ENCODE measurements at regions not wholly inside any gene's neighbourhood (a gene's known extent, or its start where the extent isn't known, plus 50 kb on each side); places are given as distances from the start of the nearest gene placed in this dataset.

DNA sequence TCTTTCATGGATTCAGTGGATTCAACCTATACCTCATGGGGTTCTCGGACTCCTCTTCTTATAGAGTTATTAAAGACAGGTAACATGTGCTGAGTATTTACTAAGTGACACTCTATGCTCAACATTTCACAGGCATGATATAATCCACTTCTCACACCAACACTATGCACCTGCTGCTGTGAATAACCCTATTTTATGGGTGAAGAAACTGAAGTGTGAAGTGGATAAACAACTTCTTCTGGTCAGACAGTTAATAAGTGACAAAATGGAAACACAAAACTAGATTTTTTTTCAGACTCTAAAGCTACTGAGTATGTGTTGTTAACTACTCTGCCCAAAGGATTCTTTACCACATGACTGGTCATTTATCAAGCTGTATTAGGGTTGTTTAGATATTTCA is 403.5 kb downstream of the DIPK2A start:
- DNase-seq (ENCODE audit: low spot score) = no peak

DNA sequence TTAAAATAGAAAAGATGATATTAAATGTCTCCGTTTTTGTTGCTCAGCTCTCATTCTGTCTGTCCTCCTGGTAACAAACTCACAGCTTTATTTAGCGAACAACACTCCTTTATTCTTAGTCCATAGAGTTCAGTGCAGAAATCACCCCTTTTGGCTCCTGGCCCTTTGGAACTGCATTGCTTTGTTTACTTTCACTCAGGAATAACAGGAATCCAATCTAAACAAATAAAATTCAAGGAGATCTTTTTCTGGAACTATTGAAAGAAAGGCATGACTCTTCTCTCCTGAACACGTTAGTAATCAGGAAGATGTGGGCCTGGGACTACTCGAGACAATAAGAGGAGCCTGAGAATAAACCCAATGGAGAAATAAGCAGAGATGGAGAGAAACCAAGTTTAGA is 409.2 kb downstream of the DIPK2A start:
- DNase-seq (ENCODE audit: low spot score) = no peak

DNA sequence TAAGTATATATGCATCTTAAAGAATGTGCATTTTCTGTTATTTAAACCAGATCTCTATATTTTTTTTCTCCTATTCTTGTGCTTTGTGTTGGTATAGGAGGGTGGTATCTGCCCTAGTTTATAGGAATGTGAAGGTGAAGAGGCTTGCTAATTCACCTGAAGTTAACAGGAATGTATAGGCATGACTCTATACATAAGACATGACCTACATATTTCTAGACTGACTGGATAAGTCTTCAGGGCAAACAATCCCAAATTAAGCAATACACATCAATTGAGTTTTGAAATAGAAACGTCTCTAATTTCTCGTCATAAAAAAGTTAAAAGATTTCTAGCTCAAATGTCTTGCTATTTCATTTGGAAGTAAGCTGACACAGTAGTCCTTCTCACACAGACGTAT is 410.0 kb downstream of the DIPK2A start:
- no peak for DNase-seq (ENCODE audit: low spot score)

DNA sequence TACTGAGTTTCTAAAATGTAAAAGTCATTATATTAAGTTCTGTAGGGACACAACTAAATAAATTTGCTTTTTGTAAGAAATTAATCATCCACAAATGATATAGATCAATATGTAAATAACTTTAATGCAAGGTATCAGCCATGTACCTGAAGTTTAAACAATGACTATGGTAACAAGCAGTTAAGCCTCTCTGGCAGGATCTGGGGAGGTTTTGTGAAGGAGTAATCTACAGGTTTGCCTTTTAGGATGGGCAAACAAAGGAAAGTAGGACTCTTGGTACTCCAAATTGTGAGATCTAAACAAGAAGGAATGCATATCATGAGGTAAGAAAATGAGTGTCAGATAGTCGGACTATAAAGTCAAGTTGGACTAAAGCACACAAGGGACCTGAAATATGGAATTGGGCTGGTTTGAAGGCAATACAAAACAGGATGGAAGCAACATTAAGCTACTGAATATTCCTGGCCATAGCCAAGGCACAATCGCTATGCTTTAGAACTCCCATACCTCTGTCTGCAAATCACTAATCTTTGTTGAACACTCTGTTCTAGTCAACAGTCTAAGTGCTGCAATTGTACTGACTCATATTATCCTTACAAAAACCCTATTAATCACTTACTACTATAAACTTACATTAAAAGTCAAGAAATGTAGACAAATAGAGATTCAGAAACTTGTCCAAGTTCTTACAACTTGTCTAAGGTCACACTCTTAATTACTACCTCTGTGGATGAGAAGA is 412.8 kb downstream of the DIPK2A start:
- no peak for DNase-seq (ENCODE audit: low spot score)

DNA sequence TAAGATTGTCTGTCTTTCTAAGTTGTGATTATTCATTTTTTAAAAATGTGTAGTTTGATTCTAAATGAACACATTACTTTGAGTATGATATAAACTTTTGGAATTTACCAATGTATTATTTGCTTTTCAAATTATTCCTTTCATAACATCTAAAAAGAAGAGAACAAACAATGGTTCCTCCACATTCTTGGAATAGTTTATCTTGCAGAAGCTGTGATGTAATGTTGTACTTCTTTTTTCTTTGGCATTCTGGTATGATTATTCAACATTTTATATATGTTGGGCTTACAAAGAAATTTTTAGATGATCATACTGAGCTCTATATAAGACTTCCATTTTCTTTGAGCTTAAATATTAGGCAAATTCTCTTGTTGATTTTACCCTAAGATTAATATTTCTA is 419.2 kb downstream of the DIPK2A start:
- DNase-seq (ENCODE audit: low spot score) = no peak

DNA sequence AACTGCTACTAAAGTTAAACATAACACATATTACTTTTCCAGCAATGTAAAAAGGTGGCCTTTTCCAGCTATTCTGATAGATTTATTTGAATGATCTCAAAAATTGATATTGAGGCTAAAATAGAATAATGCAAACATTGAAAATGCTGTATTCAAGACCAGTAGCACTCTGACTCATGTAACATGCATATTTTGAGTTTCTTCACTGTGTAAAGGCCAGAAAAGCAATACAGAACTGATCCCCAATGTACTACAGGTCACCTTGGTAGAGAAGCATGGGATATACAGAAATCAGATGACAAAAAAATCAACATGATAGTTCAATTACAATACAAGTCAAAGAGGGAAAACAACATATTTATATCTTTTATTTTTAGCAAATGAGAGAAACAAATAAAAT is 419.6 kb downstream of the DIPK2A start:
- no peak for DNase-seq (ENCODE audit: low spot score)

DNA sequence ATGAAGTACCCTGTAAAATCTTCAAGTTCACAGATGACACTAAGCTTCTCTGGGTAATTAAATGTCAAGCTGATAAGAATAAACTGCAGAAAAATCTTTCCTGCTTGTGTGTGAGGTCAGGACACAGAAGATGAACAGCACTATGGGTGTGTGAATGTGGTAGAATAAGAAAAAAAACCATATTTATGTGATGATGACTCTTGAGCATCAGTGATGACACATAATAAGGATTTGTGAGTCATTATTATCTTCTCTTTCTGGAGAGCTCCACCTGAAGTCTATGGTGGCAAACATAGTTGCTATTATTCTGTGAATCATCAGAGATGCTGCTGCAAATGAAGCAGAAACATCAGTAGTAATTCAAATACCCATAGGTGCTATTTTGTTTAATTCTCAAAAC is 422.4 kb downstream of the DIPK2A start:
- DNase-seq (ENCODE audit: low spot score) = no peak

DNA sequence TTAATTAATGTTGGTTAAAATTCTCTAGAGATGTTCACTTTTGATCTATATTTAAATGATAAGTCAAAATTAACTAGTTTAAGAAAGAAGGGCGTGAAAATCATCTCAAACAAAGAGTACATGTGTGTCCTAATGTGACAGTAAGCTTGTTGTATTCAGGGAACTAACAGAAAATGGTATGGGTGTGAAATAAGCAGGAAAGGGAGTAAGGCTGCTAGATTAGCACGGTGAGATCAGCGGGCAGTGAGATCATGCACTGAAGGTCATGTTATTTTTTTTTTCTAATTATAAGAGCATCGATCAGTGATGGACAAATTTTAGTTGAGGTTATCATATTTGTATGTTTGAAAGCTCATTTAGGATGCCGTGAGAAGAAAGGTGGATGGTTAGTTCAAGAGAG is 430.8 kb downstream of the DIPK2A start:
- DNase-seq (ENCODE audit: low spot score) = no peak

DNA sequence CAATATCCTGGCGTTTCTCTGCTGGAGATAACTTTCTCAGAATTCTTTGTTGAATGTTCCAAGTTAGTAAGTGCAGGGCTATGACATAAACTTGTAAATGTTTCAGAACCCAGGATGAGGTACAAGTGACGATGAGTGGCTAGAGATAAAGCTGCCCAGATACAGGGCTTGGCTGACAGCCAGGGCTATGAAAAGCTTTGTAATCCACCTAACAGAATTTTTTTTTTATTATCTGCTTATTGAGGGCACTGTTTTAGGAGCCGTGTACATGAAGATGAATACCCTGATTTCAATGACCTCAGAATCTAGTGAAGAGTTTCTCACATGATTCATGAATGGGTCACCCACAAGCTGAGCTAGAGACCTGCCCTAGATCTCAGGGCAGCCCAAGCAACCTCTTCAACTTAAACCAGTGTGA is 431.4 kb downstream of the DIPK2A start:
- no peak for DNase-seq (ENCODE audit: low spot score)

DNA sequence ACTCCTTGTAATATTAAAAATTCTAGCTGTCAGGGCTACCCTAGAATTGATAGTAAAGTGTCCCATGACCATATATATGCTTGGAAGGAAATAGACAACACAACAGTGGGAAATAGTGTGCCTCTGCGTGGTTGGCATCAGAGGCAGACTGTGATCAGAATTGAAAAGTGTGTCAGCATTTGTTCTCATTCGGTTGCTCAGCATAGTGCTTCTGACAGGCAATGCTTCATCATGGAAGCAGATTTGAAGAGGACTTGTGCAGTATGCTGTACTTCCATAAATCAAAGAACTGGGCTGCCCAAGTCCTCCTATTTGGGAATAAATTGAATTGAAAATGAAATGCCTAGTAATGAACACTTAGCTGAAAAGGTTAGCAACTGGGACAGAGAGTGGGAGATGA is 435.7 kb downstream of the DIPK2A start:
- no peak for DNase-seq (ENCODE audit: low spot score)

DNA sequence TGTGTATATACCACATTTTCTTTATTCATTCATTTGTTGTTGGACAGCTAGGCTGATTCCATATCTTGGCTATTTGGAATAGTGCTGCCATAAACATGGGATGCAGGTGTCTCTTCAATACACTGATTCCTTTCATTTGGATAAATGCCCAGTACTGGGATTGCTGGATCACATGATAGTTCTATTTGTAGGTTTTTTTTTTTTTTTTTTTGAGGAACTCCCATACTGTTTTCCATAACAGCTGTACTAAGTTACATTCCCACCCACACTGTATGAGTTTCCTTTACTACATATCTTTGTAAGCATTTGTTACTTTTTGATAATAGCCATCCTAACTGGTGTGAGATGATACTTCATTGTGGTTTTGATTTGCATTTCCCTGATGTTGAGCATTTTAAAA is 437.7 kb downstream of the DIPK2A start:
- DNase-seq (ENCODE audit: low spot score) = no peak

DNA sequence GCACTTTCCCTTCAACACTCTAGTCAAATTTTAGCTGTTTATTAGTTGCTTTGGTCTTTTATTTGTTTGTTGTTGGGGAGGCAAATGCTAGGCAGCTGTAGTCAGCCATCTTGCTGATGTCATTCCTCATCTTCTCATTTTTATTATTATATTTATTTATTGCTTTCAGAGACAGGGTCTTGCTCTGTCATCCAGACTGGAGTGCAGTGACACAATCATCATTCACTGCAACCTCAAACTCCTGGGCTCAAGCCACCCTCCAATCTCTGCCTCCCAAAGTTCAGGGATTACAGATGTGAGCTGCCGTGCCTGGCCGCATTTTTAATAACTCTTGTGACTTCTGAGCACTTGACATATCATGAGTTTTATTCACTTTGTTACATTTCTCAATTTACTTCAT is 441.4 kb downstream of the DIPK2A start:
- no peak for DNase-seq (ENCODE audit: low spot score)

DNA sequence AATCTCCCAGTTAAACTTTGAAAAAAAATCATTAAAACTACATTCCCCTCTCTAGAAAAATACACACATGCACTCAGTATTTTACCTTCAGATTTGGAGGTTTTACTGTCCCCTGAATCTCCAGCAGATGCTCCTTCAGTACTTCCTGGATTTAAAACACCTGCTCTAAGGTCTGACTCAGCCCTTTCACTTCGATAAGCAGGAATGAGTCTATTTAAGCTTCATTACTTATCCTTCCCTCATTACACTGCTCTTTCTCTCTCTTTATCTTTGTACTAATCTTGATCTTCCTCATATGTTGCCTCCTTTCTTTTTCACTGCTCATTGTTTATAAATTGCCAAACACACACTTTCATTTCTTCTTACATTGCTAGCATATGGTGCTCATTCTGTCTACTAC is 443.9 kb downstream of the DIPK2A start:
- no peak for DNase-seq (ENCODE audit: low spot score)

DNA sequence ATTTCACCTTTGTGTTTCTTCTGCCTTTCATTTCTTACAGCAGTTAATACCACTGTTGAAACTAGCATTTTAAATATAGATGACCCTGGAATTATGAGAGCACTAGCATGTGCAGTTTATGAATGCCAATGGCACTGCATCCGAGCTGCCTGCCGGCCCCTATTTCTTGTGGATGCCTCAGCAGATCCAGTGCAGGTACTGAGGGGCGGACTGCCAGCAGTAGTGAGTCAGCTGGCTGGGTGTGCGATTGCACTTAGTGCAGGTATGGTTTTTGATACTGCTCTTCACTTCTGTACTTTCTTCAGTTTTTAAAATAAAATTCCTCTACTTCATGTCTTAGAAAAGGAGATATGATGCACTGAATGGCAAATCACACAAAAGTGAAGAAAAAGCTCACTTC is 453.0 kb downstream of the DIPK2A start:
- no peak for DNase-seq (ENCODE audit: low spot score)

DNA sequence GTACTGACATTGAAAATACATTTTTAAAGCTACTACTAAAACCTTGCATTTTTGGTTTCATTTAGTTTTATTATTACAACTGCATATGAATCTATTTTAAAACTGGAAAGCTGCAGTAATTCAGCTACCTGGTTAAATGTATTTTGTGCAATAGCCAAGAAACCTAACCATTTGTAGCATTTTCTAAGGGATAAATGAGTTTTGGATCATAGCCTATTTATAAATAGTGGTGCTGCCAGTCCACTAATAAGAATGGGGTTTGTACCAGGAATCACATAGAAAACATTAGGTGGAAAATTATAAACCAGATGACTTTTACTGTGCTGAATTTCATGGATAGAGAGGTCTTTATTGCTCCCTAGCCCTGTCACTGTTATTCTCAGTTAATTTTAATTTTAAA is 454.7 kb downstream of the DIPK2A start:
- no peak for DNase-seq (ENCODE audit: low spot score)

DNA sequence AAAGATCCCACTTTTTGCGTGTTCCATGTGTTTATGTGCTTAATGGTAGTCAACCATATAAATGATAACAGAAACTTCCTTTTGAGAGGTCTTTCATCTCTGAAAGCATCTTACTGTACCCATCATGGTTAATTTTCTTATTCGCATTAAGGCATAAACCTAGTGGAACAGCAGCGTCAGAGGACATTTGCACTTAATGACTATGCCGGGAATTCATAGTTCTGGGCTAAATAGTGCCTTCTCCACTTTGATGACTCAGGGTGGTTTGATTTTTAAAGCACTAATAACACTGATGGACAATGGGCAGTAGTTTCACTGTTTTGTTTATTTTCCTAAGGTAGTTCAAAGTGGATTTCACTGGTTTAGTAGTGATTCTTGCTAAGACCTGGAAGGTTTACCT is 455.3 kb downstream of the DIPK2A start:
- DNase-seq (ENCODE audit: low spot score) = no peak

DNA sequence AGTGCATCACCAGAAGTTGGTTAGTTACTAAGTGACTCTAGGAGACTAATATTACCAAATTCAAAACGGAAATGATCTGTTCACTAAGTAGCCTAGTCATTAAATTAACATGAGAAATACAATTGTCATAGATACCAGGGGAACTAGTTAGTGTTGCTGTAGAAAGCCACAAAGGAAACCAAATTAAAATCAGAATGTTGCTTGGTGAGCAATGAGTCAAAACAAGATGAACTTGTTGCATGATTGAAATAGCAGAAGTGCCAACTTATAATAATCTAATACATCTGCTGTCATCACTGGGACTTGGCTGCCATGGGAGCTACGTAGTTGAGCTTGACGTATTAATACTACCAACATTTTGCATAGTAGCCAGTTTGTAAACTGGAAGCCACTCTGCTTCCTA is 458.1 kb downstream of the DIPK2A start:
- no peak for DNase-seq (ENCODE audit: low spot score)

DNA sequence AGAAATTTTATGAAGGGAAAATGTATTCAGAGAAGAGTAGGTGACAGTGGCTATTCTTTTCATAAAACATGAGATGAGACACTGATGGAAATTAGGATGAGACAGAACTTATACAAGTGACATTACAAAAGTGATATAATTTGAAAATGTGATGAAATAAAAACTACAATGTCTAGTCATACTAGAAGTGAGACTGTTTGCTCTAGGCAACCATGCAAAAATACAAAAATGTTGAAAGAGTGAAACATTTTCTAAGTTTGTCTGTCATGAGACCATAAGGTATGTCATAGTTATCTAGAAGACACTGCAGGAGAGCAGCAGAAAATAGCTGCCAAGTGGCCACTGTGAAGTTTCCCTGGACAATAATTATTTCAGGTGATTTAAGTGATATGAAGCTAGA is 459.5 kb downstream of the DIPK2A start:
- DNase-seq (ENCODE audit: low spot score) = no peak

DNA sequence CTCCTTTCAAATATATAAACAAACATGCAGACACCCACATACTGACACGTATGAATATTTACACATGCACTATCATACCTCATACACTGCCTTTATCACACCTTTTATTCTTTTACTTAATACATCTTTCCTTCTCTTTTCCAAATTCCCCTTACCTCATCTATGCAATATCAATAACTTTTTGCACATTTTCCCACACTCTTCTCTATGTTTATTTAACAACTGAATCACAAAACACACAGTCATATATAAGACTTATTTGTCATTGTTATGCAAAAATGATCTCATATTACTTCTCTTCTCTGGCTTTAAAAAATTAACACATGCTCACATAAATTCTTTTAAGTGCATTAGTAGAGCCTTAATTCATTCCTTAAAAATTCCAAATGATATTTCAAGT is 461.4 kb downstream of the DIPK2A start:
- DNase-seq (ENCODE audit: low spot score) = no peak

DNA sequence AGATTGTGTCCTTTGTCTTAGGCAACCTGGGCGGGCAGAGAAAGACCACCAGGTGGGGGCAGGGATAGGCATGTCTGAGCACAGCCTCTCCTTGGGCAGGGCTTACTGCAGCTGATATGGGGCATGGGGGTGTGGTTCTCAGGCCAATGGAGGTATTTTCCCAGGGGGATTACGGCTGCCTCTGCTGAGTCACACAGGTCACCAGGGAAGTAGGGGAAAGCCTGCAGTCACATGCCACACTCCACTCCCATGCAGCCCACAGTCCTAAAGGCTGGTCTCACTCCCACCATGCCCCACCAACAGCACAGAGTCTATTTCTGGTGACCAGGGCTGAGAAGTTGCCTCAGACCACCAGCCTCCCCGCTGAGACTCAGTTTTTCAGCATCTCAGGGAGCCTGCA is 466.4 kb downstream of the DIPK2A start:
- DNase-seq (ENCODE audit: low spot score) = no peak

DNA sequence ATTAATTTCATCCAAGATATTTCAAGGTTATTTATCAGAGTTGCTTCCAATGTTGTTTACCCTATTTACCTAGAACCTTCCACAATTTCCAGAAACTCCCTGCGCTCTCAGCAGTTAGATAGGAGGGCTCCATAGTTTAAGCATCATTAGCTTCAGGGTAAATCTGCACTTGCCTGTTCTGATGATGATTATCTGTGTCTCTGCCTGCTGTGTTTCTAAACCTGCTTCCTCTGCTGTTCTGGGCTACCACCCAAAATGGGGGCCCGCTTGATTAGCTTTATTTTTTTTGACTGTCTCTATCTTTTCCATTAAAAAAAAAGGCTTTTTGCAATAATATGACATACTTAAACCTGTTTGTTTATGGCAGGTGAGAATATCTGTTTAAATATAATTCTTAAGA is 472.4 kb downstream of the DIPK2A start:
- DNase-seq (ENCODE audit: low spot score) = no peak

DNA sequence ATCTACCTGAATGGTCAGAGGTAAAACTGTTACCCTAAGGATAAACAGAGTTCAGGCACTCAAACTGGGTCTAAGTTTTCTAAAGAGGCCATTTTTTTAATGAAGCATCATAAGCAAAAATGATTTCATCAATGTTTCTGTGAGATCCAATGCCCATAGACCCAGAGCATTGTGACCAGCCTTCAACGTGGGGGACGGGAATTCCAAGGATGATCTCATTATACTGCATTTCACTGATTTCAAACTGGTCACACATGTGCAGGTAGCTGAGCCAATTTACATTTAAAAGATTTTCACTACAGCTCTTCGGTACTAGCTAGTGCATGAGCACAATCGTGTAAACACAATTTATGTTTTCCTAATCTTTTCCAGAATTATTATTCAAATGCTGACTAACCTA is 472.9 kb downstream of the DIPK2A start:
- no peak for DNase-seq (ENCODE audit: low spot score)

DNA sequence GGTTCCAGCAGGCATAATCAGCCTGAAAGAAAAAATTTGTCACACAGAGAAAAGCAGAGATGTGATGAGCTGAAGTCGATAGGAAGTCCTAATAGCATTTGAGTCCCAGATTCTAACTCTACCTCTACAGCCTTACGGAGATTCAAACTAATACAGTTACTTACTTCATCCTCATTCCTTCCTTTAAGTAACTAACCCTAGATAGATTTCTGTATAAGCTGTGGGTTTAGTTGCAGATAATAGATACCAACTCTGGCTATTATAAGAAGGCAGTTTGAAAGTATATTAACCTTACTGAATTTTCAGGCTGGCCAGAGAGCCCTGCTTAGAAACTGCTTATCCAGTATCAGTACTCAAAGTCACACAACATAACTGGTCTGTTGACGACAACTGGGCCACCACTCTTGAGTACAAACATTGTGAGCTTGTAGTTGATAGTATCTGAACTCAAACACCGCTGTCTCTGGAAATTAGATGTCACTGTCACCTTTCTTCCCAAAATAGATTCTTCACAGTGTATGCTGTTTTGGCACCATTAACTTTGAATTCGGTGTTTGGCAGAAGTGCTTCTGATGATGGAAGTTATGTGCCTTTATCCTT is 484.3 kb downstream of the DIPK2A start:
- no peak for DNase-seq (ENCODE audit: low spot score)

DNA sequence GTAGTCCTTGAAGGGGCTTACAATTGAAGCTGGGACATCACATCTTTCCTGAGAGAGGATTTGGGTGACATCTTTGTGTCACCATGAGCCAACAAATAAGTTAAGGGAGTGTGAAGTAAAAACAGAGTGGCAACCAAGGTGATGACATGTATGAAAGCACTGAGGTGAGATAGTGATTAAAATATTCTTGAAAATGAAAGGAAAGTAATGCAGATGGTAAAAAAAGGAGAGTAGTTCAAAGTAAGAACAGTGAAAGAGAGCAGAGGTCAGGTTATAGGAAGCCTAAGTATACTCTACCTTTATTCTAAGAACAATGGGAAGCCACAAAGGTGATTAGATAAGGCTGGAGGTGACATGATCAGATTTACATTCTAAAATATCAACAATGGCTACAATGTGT is 486.1 kb downstream of the DIPK2A start:
- no peak for DNase-seq (ENCODE audit: low spot score)
